ENCODE measurements at regions not wholly inside any gene's neighbourhood (a gene's known extent, or its start where the extent isn't known, plus 50 kb on each side); places are given as distances from the start of the nearest gene placed in this dataset.

DNA sequence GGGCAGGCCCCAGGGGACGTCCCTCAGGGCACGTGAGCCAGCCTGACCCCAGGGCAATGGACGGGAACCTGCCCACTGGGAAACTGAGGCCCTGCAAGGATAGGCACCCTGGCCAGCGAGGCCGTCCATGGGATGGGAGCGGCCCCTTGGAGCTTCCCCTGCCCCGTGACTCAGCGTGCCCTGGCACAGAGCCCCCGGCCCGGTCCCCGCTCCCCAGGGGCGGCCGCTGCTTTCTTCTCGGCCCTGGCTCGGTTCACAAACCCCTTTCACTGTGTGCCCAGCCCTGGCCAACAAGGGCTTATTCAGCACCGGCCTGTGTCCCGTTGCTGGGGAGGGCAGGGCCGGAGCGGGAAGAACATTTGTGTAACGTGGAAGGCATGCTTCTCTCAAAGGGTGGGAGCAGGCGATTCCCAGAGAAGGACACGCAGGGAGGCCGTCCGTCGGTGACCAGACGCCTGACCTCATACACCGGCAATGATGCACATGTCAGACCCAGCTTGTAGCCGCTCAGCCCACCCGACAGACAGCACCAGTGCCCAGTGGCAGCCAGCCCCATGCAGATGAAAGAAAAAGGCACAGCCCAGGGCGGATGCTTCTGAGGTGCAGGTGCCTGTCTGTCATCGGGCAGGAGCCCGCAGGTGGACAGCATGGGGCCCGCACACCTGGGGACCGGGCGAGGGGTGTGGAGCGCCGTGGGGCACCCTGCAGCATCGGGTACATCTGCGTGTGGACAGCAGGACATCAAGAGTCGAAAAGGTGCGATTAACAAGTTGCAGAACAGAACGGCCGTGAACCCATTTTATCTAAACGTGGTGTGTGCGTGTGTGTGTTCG lies 94.5 kb downstream of the PDGFA start:
- H4K20me1 ChIP-seq (ENCODE audit: insufficient read depth): no peaks in the 10 kb centered on the region
- no peaks in the 10 kb centered on the region for H3K9me3 ChIP-seq (ENCODE audit: control insufficient read depth in 1 of 2, insufficient read depth in 1 of 2, low read depth in 1 of 2, low read length in 2 of 2)
- H3K79me2 ChIP-seq (ENCODE audit: insufficient read depth, low read length): no peaks in the 10 kb centered on the region
- ATAC-seq (no peak), DNase-seq (ENCODE audit: low read depth, low spot score) (no peak)
- H3K4me2 ChIP-seq (ENCODE audit: low read length): no peak overlapping the region
- H3K9me2 ChIP-seq (ENCODE audit: insufficient read depth): no peaks in the 10 kb centered on the region
- intact Hi-C loops (cut with micrococcal nuclease): no loop called here
- ChIA-PET POLR2A (no interaction called here), CTCF (no interaction called here), RAD21 (ENCODE audit: low non-redundant PET in 1 of 2, low total read pairs in 2 of 2, uncharacterized antibody in 2 of 2, unreplicated experiment in 2 of 2) (no interaction called here)
- no peaks in the 10 kb centered on the region for H3K27me3 ChIP-seq (ENCODE audit: insufficient read depth, low read length)
- no peaks in the 10 kb centered on the region for H3K36me3 ChIP-seq (ENCODE audit: control insufficient read depth in 1 of 2, insufficient read depth in 2 of 2, low read length in 2 of 2)
- no peak overlapping the region for H3K4me3 ChIP-seq (replicated peaks in 1 of 2; ENCODE audit: low read depth in 1 of 2, low read length in 2 of 2)
- TF ChIP-seq ZNF274 (IDR thresholded peaks at IDR 0.05; ENCODE audit: low read depth, low read length) (no peak), YY1 (IDR thresholded peaks at IDR 0.05; ENCODE audit: extremely low read depth, insufficient replicate concordance, low read depth, low read length) (no peak), TCF7L2 (IDR thresholded peaks at IDR 0.05; ENCODE audit: borderline replicate concordance, extremely low read depth, insufficient read depth, insufficient read length) (no peak), JUND (IDR thresholded peaks at IDR 0.05) (no peak), ZFX (IDR thresholded peaks at IDR 0.05) (no peak), RAD21 (IDR thresholded peaks at IDR 0.05; ENCODE audit: low read depth) (no peak)
- TF ChIP-seq, protein P1, sequence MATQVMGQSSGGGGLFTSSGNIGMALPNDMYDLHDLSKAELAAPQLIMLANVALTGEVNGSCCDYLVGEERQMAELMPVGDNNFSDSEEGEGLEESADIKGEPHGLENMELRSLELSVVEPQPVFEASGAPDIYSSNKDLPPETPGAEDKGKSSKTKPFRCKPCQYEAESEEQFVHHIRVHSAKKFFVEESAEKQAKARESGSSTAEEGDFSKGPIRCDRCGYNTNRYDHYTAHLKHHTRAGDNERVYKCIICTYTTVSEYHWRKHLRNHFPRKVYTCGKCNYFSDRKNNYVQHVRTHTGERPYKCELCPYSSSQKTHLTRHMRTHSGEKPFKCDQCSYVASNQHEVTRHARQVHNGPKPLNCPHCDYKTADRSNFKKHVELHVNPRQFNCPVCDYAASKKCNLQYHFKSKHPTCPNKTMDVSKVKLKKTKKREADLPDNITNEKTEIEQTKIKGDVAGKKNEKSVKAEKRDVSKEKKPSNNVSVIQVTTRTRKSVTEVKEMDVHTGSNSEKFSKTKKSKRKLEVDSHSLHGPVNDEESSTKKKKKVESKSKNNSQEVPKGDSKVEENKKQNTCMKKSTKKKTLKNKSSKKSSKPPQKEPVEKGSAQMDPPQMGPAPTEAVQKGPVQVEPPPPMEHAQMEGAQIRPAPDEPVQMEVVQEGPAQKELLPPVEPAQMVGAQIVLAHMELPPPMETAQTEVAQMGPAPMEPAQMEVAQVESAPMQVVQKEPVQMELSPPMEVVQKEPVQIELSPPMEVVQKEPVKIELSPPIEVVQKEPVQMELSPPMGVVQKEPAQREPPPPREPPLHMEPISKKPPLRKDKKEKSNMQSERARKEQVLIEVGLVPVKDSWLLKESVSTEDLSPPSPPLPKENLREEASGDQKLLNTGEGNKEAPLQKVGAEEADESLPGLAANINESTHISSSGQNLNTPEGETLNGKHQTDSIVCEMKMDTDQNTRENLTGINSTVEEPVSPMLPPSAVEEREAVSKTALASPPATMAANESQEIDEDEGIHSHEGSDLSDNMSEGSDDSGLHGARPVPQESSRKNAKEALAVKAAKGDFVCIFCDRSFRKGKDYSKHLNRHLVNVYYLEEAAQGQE (IDR thresholded peaks at IDR 0.05; ENCODE audit: low read depth): no peak
- TF ChIP-seq, protein P2, sequence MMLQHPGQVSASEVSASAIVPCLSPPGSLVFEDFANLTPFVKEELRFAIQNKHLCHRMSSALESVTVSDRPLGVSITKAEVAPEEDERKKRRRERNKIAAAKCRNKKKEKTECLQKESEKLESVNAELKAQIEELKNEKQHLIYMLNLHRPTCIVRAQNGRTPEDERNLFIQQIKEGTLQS (IDR thresholded peaks at IDR 0.05): no peak
- TF ChIP-seq, protein P3, sequence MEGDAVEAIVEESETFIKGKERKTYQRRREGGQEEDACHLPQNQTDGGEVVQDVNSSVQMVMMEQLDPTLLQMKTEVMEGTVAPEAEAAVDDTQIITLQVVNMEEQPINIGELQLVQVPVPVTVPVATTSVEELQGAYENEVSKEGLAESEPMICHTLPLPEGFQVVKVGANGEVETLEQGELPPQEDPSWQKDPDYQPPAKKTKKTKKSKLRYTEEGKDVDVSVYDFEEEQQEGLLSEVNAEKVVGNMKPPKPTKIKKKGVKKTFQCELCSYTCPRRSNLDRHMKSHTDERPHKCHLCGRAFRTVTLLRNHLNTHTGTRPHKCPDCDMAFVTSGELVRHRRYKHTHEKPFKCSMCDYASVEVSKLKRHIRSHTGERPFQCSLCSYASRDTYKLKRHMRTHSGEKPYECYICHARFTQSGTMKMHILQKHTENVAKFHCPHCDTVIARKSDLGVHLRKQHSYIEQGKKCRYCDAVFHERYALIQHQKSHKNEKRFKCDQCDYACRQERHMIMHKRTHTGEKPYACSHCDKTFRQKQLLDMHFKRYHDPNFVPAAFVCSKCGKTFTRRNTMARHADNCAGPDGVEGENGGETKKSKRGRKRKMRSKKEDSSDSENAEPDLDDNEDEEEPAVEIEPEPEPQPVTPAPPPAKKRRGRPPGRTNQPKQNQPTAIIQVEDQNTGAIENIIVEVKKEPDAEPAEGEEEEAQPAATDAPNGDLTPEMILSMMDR (IDR thresholded peaks at IDR 0.05 in 2 of 3, conservative IDR thresholded peaks at IDR 0.05 in 1 of 3; ENCODE audit: borderline replicate concordance in 1 of 3, insufficient read depth in 1 of 3, low read depth in 2 of 3, low read length in 2 of 3): no peak
- no peak overlapping the region for H3K27ac ChIP-seq (ENCODE audit: low read depth, low read length)
- H2AFZ ChIP-seq (ENCODE audit: low read depth, low read length, poor library complexity, severe bottlenecking): no peak overlapping the region
- H3K4me1 ChIP-seq (ENCODE audit: control insufficient read depth in 1 of 2, insufficient read depth in 2 of 2, low read length in 2 of 2): no peaks in the 10 kb centered on the region
- BruUV-seq (replicated peaks): no TSS peak
- no peak overlapping the region for H3K9ac ChIP-seq (ENCODE audit: low read length)
